ENCODE measurements at regions not wholly inside any gene's neighbourhood (a gene's known extent, or its start where the extent isn't known, plus 50 kb on each side); places are given as distances from the start of the nearest gene placed in this dataset.
"Not testable (repeated sequence)": the region's sequence is repeated elsewhere in the genome, so short reads cannot be mapped to it uniquely, and the experiment has no call there.

- Histone ChIP-seq H3K79me2 (ENCODE audit: insufficient read depth, low read depth, low read length) (no peaks in the 10 kb centered on the region), H3K36me3 (ENCODE audit: insufficient read depth, low read length) (no peaks in the 10 kb centered on the region), H3K4me2 (ENCODE audit: low read length) (no peak overlapping the region), H4K20me1 (ENCODE audit: insufficient read depth, low read length) (no peaks in the 10 kb centered on the region), H3K4me1 (ENCODE audit: insufficient read depth, low read length, poor library complexity, severe bottlenecking) (no peaks in the 10 kb centered on the region), H3K9me2 (ENCODE audit: insufficient read depth, low read length) (no peaks in the 10 kb centered on the region), H3K27ac (ENCODE audit: low read depth, low read length, poor library complexity, severe bottlenecking) (no peak overlapping the region), H2AFZ (ENCODE audit: low read length) (no peak overlapping the region), H3K4me3 (ENCODE audit: low read depth, low read length, poor library complexity, severe bottlenecking) (no peak overlapping the region), H3K9me3 (ENCODE audit: low read length) (no peaks in the 10 kb centered on the region)
- intact Hi-C loops (cut with micrococcal nuclease; ENCODE audit: unreplicated experiment), result no loop called here
- ChIA-PET POLR2A (interaction anchor here (1.3 kb wide), 1 partner anchor 9 kb away, joined by 3 read pairs; no protein-coding TSS in a partner anchor), CTCF (ENCODE audit: unreplicated experiment) (no interaction called here)
- no TSS peak for BruUV-seq (replicated peaks)
- no peak for TF ChIP-seq CTCF (conservative IDR thresholded peaks at IDR 0.05; ENCODE audit: low read length)
- no peak for DNase-seq (ENCODE audit: low spot score)
Observed at GRCh38 chr7:115328018-115328417, 406.1 kb downstream of the MDFIC start.

GRCh38 chr7:115327326-115327725, 405.4 kb downstream of the MDFIC start:
- Histone ChIP-seq H2AFZ (ENCODE audit: low read length) (no peak overlapping the region), H3K79me2 (ENCODE audit: insufficient read depth, low read depth, low read length) (no peaks in the 10 kb centered on the region), H4K20me1 (ENCODE audit: insufficient read depth, low read length) (no peaks in the 10 kb centered on the region), H3K4me2 (ENCODE audit: low read length) (no peak overlapping the region), H3K27ac (ENCODE audit: low read depth, low read length, poor library complexity, severe bottlenecking) (no peak overlapping the region), H3K9me3 (ENCODE audit: low read length) (no peaks in the 10 kb centered on the region), H3K9me2 (ENCODE audit: insufficient read depth, low read length) (no peaks in the 10 kb centered on the region), H3K36me3 (ENCODE audit: insufficient read depth, low read length) (no peaks in the 10 kb centered on the region), H3K4me3 (ENCODE audit: low read depth, low read length, poor library complexity, severe bottlenecking) (no peak overlapping the region), H3K4me1 (ENCODE audit: insufficient read depth, low read length, poor library complexity, severe bottlenecking) (no peaks in the 10 kb centered on the region)
- no TSS peak for BruUV-seq (replicated peaks)
- no peak for DNase-seq (ENCODE audit: low spot score)
- ChIA-PET POLR2A (interaction anchor here (1.3 kb wide), 1 partner anchor 10 kb away, joined by 3 read pairs; no protein-coding TSS in a partner anchor), CTCF (ENCODE audit: unreplicated experiment) (interaction anchor here (0.6 kb wide), 1 partner anchor 1803 kb away, joined by 3 read pairs; no protein-coding TSS in a partner anchor)
- intact Hi-C loops (cut with micrococcal nuclease; ENCODE audit: unreplicated experiment), result no loop called here
- TF ChIP-seq CTCF (conservative IDR thresholded peaks at IDR 0.05; ENCODE audit: low read length), result no peak
- TF ChIP-seq EZH2phosphoT487 (IDR thresholded peaks at IDR 0.05; ENCODE audit: borderline replicate concordance, low read depth, low read length), result no peak

GRCh38 chr7:115319541-115319940, 397.6 kb downstream of the MDFIC start:
- Histone ChIP-seq H3K4me1 (ENCODE audit: insufficient read depth, low read length, poor library complexity, severe bottlenecking) (no peaks in the 10 kb centered on the region), H3K4me3 (ENCODE audit: low read depth, low read length, poor library complexity, severe bottlenecking) (no peak overlapping the region), H3K27ac (ENCODE audit: low read depth, low read length, poor library complexity, severe bottlenecking) (no peak overlapping the region), H4K20me1 (ENCODE audit: insufficient read depth, low read length) (no peaks in the 10 kb centered on the region), H3K9me2 (ENCODE audit: insufficient read depth, low read length) (no peaks in the 10 kb centered on the region), H3K4me2 (ENCODE audit: low read length) (no peak overlapping the region), H2AFZ (ENCODE audit: low read length) (no peak overlapping the region), H3K36me3 (ENCODE audit: insufficient read depth, low read length) (no peaks in the 10 kb centered on the region), H3K9me3 (ENCODE audit: low read length) (no peaks in the 10 kb centered on the region), H3K79me2 (ENCODE audit: insufficient read depth, low read depth, low read length) (no peaks in the 10 kb centered on the region)
- BruUV-seq (replicated peaks), result no TSS peak
- CTCF ChIA-PET (ENCODE audit: unreplicated experiment), result no interaction called here
- POLR2A ChIA-PET, result no interaction called here
- intact Hi-C loops (cut with micrococcal nuclease; ENCODE audit: unreplicated experiment), result no loop called here
- no peak for TF ChIP-seq CTCF (conservative IDR thresholded peaks at IDR 0.05; ENCODE audit: low read length)
- no peak for DNase-seq (ENCODE audit: low spot score)

DNA sequence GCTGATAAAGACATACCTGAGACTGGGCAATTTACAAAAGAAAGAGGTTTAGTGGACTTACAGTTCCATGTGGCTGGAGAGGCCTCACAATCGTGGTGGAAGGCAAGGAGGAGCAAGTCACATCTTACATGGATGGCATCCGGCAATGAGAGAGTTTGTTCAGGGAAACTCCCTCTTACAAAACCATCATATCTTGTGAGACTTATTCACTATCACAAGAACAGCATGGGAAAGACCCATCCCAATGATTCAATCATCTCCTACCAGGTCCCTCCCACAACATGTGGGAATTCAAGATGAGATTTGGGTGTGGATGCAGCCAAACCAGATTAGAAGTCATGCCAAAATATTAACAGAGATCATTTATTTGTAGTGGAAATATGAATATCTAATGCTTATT, 388.4 kb downstream of the MDFIC start:
- DNase-seq (ENCODE audit: low spot score); H3K36me3 ChIP-seq (ENCODE audit: insufficient read depth, low read length); H2AFZ ChIP-seq (ENCODE audit: low read length); CTCF ChIA-PET (ENCODE audit: unreplicated experiment); H3K4me2 ChIP-seq (ENCODE audit: low read length); H3K79me2 ChIP-seq (ENCODE audit: insufficient read depth, low read depth, low read length); H3K9me2 ChIP-seq (ENCODE audit: insufficient read depth, low read length); H3K4me3 ChIP-seq (ENCODE audit: low read depth, low read length, poor library complexity, severe bottlenecking); POLR2A ChIA-PET; BruUV-seq (replicated peaks); H3K9me3 ChIP-seq (ENCODE audit: low read length); intact Hi-C loops (cut with micrococcal nuclease; ENCODE audit: unreplicated experiment); H4K20me1 ChIP-seq (ENCODE audit: insufficient read depth, low read length); H3K4me1 ChIP-seq (ENCODE audit: insufficient read depth, low read length, poor library complexity, severe bottlenecking); H3K27ac ChIP-seq (ENCODE audit: low read depth, low read length, poor library complexity, severe bottlenecking): not testable (repeated sequence)
